NCI-H524 treated with DMSO at 0.1 percent for 48 hours (cell line): ENCODE measurements at regions not wholly inside any gene's neighbourhood (a gene's known extent, or its start where the extent isn't known, plus 50 kb on each side); places are given as distances from the start of the nearest gene placed in this dataset.
"Not testable (repeated sequence)": the region's sequence is repeated elsewhere in the genome, so short reads cannot be mapped to it uniquely, and the experiment has no call there.

Experiments
- DNase-seq: peaks from one replicate; lab custom pipeline; 2025; lab: John Stamatoyannopoulos, UW

DNA sequence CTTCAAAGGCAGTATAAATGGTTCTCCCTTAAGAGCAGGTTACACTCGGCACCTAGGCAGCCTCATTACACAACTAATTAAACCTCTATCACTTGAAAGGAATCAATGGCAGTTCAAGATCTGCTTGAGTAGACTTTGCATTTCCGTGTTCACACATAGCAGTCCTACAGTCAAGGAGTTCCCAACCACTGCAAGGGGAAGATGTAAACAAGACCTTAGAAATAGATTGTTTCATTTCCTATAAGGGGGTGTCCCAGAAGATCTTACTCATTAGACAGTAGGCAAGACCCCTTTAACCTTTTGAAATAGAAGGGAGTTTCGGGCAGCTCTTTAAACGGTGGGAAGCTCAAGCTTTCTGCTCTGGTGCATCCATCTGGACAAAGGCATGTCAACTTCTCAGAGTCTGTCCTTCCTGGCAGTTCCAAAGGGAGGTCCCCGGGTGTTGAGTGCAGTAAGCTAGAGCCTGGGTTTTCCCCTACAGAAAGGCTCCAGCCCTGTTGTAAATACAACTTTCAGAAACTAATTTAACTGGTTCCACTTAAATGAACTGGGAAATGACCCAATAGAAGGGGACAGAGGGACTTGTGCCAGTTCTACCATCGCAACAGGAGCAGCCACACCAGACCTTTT lies 150.8 kb downstream of the RBMX2 start:
- no peak for DNase-seq

DNA sequence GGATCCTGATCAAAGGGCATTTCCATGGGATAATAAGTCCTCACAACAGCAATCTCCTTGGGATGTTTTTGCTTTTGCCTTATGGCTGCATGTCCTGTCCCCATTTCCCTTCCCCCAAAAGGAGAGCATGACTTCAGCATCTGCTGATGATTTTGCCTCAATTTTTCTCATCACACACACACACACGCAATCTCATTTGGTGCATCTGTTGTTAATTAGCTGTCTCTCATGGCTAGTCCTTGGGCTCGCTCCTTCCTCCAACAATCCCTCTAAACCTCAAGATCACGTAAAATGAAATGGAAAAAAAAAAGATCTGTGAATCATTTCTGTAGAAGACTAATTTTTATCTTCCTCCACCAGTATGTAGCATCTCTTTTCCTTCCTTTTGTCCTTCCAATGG lies 153.6 kb downstream of the RBMX2 start:
- no peak for DNase-seq

DNA sequence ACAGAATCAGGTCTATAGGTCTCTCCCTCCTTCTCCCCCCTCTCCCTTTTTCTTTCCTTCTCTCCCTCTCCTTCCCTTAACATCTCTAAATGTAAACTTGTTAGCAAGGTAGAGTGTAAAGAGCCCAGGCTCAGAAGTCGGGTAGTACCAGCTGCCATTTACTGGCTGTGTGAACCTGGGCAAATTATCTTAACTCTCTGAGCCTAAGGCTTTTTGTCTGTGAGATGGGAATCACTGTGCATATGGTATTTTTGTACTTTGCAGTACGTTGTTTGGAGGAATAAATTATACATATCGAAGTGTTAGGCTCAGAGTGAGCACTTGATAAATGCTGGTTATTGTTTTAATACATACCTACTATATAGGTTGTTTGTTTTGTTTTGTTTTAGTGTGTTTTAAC lies 154.0 kb downstream of the RBMX2 start:
- DNase-seq, result no peak

DNA sequence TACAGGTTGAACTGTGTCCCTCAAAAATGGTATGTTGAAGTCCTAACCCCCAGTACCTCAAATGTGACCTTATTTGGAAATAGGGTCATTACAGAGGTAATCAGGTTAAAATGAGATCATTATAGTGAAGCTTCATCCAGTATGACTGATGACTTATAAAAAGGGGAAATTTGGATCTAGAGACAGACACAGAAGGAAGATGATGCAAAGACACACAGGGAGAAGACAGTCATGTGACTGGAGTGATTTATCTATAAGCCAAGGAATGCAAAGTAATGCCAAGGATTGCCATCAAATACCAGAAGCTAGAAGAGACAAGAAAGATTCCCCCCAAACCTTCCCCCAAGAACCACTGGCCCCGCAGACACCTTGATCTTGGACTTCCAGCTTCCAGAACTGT lies 155.2 kb downstream of the RBMX2 start:
- no peak for DNase-seq

DNA sequence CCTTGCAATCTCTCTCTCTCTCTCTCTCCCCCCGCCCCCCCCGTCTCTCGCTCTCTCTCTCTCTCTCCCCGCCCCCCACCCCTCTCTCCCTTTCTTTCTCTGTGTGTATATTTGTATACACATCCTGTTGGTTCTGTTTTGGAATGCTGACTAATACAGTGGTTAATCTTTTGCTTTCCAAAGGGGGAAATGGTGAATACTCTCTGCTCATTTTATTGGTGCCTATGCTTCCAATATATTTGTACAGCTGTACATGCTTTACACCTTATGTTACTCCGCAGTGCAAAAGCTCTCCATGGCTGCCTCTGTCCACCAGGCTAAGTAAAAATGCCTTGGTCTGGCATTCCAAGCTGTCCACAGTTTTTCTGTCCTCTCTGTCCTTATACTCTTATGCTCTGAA lies 158.8 kb downstream of the RBMX2 start:
- DNase-seq, result no peak

- no peak for DNase-seq
Measured at GRCh38 chrX:130561930-130562329, 160.1 kb downstream of the RBMX2 start.

DNA sequence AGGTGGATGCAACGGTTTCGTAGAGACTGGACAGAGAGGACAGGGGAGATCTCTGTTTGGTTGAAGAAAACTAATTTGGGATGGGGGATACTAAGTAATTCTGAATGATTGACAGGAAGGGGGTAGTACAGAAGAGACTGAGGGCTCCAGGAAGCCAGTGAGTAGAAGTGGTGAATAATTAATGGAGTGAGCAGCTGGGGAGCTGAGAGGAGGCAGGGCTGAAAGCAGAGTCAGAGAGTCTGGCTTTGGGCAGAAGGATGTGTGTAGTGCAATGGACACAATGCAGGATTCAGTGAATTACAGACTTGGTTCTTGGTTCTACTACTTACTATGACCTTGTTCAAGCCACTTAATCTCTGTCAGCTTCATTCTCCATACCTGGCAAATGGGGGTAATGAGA lies 161.7 kb downstream of the RBMX2 start:
- DNase-seq, result no peak

GRCh38 chrX:130566028-130566683 lies 164.4 kb downstream of the RBMX2 start:
- DNase-seq, result no peak

GRCh38 chrX:130573030-130573429 lies 171.2 kb downstream of the RBMX2 start:
- not testable (repeated sequence) for DNase-seq
